Esophagus muscularis mucosa (tissue), 4 donors: ENCODE measurements at regions not wholly inside any gene's neighbourhood (a gene's known extent, or its start where the extent isn't known, plus 50 kb on each side); places are given as distances from the start of the nearest gene placed in this dataset.

Source experiments
- CTCF ChIP-seq, 3 experiments: fragments of 200-600 bp in 2 of 3; fragments of 450-650 bp in 1 of 3; sonication (generic) in 2 of 3; IDR thresholded peaks; one replicate each; pipeline ENCODE4 v1.5.1; 2017 to 2019; ENCODE audit warnings: antibody characterized with exemption in 3 of 3, mild to moderate bottlenecking in 2 of 3, moderate library complexity in 1 of 3
- EP300 ChIP-seq: sonication (generic); formaldehyde crosslinking; IDR thresholded peaks from one replicate; pipeline ENCODE4 v1.6.1; 2017; ENCODE audit warnings: antibody characterized with exemption
- POLR2A ChIP-seq: fragments of 450-650 bp; IDR thresholded peaks from one replicate; pipeline ENCODE4 v1.6.1; 2017; ENCODE audit warnings: antibody characterized with exemption, moderate library complexity, mild to moderate bottlenecking, low read depth
- POLR2AphosphoS5 ChIP-seq, 2 donors: sonication (generic); formaldehyde crosslinking; IDR thresholded peaks; one replicate each; pipeline ENCODE4 v1.6.1; 2017; ENCODE audit warnings: antibody characterized with exemption in 2 of 2

GRCh38 chr6:9295644-9296043, 860.3 kb upstream of the SLC35B3 start:
- TF ChIP-seq POLR2A (no peak), CTCF (IDR thresholded peaks at IDR 0.05) (no peak), POLR2AphosphoS5 (IDR thresholded peaks at IDR 0.05) (no peak), EP300 (no peak)
